Large intestine (tissue), 3 donors: ENCODE measurements at regions not wholly inside any gene's neighbourhood (a gene's known extent, or its start where the extent isn't known, plus 50 kb on each side); places are given as distances from the start of the nearest gene placed in this dataset.
"Not testable (repeated sequence)": the region's sequence is repeated elsewhere in the genome, so short reads cannot be mapped to it uniquely, and the experiment has no call there.

Experiments used
- DNase-seq, 2 donors: peaks; one replicate each; pipeline versions ENCODE4 v3.0.0 to v3.0.0-alpha.2; 2013
- H3K27ac ChIP-seq: one replicate; pipeline ENCODE4 v1.5.1; 2013; ENCODE audit warnings: low read length
- H3K27me3 ChIP-seq: 2 replicates; pipeline ENCODE4 v1.6.1; 2013; ENCODE audit warnings: low read length; ENCODE audit not compliant: control insufficient read depth, insufficient read depth
- H3K36me3 ChIP-seq: 2 replicates; pipeline ENCODE4 v1.6.1; 2013; ENCODE audit warnings: low read length; ENCODE audit not compliant: control insufficient read depth, insufficient read depth
- H3K4me1 ChIP-seq: one replicate; pipeline ENCODE4 v1.6.1; 2013; ENCODE audit warnings: low read length; ENCODE audit not compliant: control insufficient read depth, insufficient read depth
- H3K4me3 ChIP-seq: one replicate; pipeline ENCODE4 v1.5.1; 2013; ENCODE audit warnings: low read length
- H3K9me3 ChIP-seq: one replicate; pipeline ENCODE4 v1.6.1; 2013; ENCODE audit warnings: mild to moderate bottlenecking, low read depth, low read length, moderate library complexity; ENCODE audit not compliant: control insufficient read depth
- WGBS: methylation state at CpG from one replicate; pipeline ENCODE4 v1.1.5; 2013; ENCODE audit warnings: low lambda C conversion rate; ENCODE audit not compliant: insufficient coverage; 5-methylcytosine and 5-hydroxymethylcytosine counted together

DNA sequence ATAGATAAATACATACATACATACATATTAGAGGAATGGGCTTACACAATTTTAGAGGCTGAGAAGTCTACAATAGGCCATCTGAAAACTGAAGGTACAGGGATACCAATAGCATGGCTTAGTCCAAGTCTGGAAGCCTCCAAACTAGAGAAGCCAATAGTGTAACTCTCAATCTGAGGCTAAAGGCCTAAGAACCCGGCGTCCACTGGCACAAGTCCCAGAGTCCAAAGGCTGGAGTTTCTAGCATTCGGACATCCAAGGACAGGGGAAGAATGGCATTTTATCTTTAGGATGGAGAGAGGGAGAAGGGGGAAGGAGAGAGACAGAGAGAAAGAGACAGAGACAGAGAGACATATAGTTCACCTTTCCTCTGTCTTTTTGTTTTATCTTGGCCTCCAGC is 63.7 kb upstream of the SYT4 start:
- no peaks in the 10 kb centered on the region for H3K4me1 ChIP-seq
- no peak overlapping the region for H3K4me3 ChIP-seq
- WGBS: 100% methylated on average over 1 of the region's 3 CpGs
- H3K36me3 ChIP-seq: no peaks in the 10 kb centered on the region
- no peaks in the 10 kb centered on the region for H3K9me3 ChIP-seq
- H3K27me3 ChIP-seq: no peaks in the 10 kb centered on the region
- no peak overlapping the region for H3K27ac ChIP-seq
- no peak for DNase-seq

DNA sequence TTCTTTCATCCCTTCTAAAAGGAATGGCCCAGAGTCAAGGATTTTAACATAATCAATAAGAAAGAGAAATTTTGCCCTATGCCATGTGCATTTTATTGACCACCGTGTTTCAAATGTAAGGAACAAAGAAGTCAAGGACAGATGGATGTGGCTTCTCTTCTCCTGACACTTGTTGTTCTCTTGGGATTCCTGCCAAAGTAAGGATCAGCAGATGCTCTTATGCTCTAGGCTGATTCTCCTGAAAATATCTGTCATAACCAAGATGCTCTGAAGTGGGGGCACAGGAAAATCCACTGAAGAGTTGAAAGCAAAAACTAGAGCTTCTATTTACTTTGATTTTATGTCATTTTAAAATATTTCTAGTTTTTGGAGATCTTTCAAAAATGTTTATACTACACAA is 72.9 kb upstream of the SYT4 start:
- Histone ChIP-seq H3K27ac (no peak overlapping the region), H3K4me1 (no peaks in the 10 kb centered on the region), H3K9me3 (no peaks in the 10 kb centered on the region), H3K36me3 (no peaks in the 10 kb centered on the region), H3K4me3 (no peak overlapping the region), H3K27me3 (no peaks in the 10 kb centered on the region)
- WGBS: no CpG with 5 or more reads among the region's 1 CpG
- no peak for DNase-seq

DNA sequence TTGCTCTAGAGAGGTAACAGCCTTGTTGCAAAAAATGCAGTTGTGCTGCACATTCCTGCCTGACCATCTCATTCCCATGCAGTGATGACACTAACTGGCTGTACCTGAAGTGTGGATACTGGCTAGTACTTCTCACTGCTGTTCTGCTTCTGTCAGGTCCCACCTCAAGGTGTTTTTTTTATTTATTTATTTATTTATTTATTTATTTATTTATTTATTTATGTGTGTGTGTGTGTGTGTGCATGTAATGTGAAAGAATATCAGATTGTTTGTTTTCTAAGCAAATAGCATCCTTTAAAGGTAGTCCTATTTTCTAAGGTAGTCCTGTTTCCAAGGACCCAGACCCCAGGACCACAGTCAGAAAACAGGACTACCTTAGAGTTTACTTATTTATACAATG is 87.2 kb upstream of the SYT4 start:
- H3K9me3 ChIP-seq: no peaks in the 10 kb centered on the region
- no peak overlapping the region for H3K4me3 ChIP-seq
- H3K27ac ChIP-seq: no peak overlapping the region
- H3K36me3 ChIP-seq: no peaks in the 10 kb centered on the region
- H3K4me1 ChIP-seq: no peaks in the 10 kb centered on the region
- no peak for DNase-seq
- H3K27me3 ChIP-seq: no peaks in the 10 kb centered on the region

DNA sequence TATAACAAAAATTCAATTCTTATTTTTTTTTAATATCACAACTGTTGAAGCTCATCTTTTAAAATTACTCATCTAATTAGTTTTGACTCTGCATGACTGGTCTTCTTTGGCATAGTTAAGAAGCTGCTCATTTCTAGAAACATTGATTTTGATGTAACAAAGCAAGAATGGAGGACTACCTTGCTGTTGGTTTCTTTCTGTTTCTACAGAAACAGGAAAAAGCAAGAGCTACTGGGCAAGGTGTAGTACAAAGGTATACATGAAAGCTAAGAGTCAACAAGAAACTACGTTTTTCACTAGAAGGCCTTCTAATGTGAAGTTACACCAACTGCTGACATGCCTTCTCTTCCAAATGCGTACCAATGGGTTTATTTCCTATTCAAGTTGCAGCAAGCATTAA is 90.6 kb upstream of the SYT4 start:
- 43% methylated on average over 1 of the region's 2 CpGs for WGBS
- Histone ChIP-seq H3K27ac (no peak overlapping the region), H3K4me3 (no peak overlapping the region), H3K9me3 (no peaks in the 10 kb centered on the region), H3K27me3 (no peaks in the 10 kb centered on the region), H3K36me3 (no peaks in the 10 kb centered on the region), H3K4me1 (no peaks in the 10 kb centered on the region)
- no peak for DNase-seq

DNA sequence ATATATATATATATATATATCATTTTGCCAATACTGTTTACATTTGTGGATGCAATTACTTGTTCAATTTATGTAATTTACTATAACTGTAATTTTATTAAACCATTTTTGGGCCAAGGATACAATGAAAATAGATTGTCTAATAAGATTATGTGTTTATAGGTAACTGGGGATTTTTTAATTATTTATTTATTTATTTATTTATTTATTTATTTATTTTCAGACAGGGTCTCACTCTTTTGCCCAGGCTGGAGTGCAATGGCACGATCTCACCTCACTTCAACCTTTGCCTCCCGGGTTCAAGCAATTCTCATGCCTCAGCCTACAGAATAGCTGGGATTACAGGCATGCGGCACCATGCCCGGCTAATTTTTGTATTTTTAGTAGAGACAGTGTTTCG is 92.0 kb upstream of the SYT4 start:
- H3K36me3 ChIP-seq, H3K4me1 ChIP-seq, H3K27ac ChIP-seq, H3K9me3 ChIP-seq, DNase-seq, H3K27me3 ChIP-seq, H3K4me3 ChIP-seq: not testable (repeated sequence)
- no CpG with 5 or more reads among the region's 5 CpGs for WGBS

DNA sequence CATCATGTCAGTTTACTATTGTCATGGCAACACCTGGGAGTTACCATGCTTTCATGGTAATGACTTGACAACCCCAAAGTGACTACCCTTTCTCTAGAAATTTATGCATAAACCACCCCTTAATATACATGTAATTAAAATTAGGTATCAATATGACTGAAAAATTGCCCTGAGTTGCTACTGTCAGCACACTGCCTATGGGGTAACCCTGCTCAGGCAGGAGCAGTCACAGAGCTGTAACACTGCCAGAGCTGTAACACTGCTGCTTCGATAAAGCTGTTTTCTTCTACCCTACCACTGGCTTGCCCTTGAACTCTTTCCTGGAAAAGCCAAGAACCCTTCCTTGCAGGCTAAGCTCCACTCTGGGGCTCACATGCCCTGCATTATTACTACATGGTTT is 95.5 kb upstream of the SYT4 start:
- Histone ChIP-seq H3K4me3 (no peak overlapping the region), H3K9me3 (no peaks in the 10 kb centered on the region), H3K4me1 (no peaks in the 10 kb centered on the region), H3K27ac (no peak overlapping the region), H3K27me3 (no peaks in the 10 kb centered on the region), H3K36me3 (no peaks in the 10 kb centered on the region)
- no CpG with 5 or more reads among the region's 1 CpG for WGBS
- DNase-seq: no peak

DNA sequence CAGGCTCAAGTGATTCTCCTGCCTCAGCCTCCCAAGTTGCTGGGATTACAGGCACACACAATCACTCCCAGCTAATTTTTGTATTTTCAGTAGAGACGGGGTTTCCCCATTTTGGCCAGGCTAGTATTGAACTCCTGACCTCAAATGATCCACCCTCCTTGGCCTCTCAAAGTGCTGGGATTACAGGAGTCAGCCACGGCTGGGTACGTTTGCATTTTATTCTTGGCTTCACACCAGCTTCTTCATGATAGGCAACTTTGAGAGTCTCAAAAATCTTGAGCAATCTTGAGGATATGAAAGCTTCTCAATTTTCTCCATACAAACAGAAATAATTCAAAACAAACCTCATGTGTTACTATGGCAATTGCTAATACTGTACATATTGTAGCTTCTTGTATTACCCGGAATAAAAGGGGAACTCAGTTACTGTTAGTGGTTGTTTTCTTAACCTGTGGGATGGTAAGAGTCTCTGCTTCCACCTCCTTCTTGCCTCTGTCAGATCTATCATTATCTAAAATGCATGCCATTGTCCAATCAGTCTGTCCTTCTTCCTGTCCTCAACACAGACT is 102.9 kb upstream of the SYT4 start:
- WGBS: 100% methylated on average over 1 of the region's 4 CpGs
- no peak for DNase-seq
- Histone ChIP-seq H3K27ac (no peak overlapping the region), H3K4me1 (no peaks in the 10 kb centered on the region), H3K36me3 (no peaks in the 10 kb centered on the region), H3K27me3 (no peaks in the 10 kb centered on the region), H3K4me3 (no peak overlapping the region), H3K9me3 (no peaks in the 10 kb centered on the region)

DNA sequence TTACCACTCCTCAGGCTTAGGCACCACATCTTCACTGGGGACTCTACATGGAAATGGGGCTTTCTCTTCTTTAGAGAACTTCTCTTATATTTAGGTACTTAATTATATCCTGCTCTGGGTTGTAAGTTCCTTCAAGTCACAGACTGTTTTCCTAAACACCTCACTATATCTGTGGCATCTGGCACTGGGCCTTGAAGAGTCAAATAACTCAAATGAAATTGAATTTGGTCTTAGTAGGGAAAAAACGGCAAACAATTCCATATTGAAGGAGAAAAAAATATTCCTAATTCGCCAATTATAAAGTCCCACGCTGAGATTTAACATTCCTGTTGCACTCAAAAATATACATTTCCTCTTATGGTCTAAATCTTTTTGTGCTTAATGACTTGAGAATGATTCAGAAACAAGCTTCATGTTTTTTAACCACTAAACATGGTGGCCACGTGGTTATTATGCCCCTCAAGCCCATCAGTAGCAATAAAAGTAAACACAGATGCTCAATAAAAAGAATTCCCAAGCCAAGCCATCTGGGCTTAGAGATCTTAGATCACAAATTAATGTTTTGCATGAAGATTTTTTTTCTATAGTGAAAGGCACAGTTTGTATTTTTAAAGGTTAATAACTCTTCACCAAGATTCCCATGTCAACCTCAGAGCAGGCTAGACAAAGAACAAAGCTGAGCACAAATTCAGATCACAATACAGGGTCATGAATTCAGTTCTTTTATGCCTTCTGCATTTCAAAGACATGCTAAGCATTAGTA is 105.5 kb upstream of the SYT4 start:
- Histone ChIP-seq H3K27me3 (no peaks in the 10 kb centered on the region), H3K4me3 (no peak overlapping the region), H3K27ac (no peak overlapping the region), H3K4me1 (no peaks in the 10 kb centered on the region), H3K36me3 (no peaks in the 10 kb centered on the region), H3K9me3 (no peaks in the 10 kb centered on the region)
- no peak for DNase-seq
- 100% methylated on average over 2 of the region's 4 CpGs for WGBS

DNA sequence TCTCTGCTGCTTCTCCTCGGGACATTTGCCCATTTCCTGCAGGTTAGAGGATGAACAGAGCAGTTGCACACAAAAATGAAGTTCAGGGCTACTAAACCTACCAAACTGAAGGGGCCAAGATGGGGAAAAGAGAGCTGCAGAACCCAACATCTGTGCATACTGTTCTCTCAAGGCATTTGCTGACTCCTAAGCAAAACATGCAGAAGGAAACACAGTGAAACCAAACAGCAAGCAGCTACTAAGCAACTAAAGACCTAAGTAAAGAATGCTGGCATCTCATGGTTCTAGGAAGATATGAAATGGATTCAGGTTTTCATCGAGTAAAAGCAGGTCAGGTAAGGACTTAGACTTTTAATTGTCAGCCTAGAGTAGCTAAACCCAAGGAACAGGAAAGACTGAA is 111.9 kb upstream of the SYT4 start:
- no CpG with 5 or more reads among the region's 2 CpGs for WGBS
- Histone ChIP-seq H3K4me1 (no peaks in the 10 kb centered on the region), H3K4me3 (no peak overlapping the region), H3K27ac (no peak overlapping the region), H3K27me3 (no peaks in the 10 kb centered on the region), H3K36me3 (no peaks in the 10 kb centered on the region), H3K9me3 (no peaks in the 10 kb centered on the region)
- DNase-seq: no peak

DNA sequence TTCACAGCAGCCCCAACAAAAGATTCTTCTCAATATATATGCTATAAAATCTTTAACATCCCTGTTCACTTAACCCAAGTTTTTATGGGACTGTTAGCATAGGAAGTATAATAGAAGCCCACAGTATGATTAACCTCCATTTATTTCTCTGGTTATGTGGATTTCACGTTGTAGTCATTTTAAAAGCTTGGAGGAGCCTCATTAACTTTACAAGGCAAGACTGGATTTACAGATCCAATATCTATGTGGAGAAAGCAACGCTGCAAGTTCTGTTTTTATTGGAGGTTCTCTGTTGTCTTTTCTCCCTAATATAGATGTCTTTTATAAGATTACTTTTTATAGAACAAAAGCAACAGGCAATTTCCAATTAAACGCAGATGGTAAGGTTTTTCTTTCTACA is 114.9 kb upstream of the SYT4 start:
- Histone ChIP-seq H3K36me3 (no peaks in the 10 kb centered on the region), H3K27ac (no peak overlapping the region), H3K4me1 (no peaks in the 10 kb centered on the region), H3K27me3 (no peaks in the 10 kb centered on the region), H3K4me3 (no peak overlapping the region), H3K9me3 (no peaks in the 10 kb centered on the region)
- no peak for DNase-seq
- 100% methylated on average over 1 of the region's 3 CpGs for WGBS

DNA sequence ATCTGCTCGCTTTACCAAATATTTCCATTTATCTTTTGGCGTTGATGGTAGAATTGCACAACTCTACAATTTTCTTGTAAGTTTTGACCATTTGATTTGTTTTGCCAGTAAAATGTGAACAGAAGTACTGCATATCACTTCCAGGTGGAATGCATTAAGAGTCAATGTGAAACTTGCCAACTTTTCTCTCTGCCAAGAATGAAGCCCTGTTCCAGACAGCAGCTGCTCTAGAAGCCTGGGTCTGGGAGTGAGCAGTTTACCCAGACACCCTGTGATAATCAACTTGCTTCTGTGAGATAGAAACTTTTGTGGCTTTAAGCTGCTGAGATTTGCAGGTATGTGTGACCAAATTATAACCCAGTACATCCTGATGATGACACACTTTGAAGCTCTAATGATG is 115.9 kb upstream of the SYT4 start:
- no peak overlapping the region for H3K27ac ChIP-seq
- no peaks in the 10 kb centered on the region for H3K36me3 ChIP-seq
- no peaks in the 10 kb centered on the region for H3K9me3 ChIP-seq
- no peaks in the 10 kb centered on the region for H3K4me1 ChIP-seq
- DNase-seq: no peak
- no peak overlapping the region for H3K4me3 ChIP-seq
- H3K27me3 ChIP-seq: no peaks in the 10 kb centered on the region
- WGBS: no CpG with 5 or more reads among the region's 2 CpGs
